ENCODE measurements at regions not wholly inside any gene's neighbourhood (a gene's known extent, or its start where the extent isn't known, plus 50 kb on each side); places are given as distances from the start of the nearest gene placed in this dataset. TPM values are rescaled to one million over a fixed set of nuclear protein-coding genes. Genes with fewer than 3 reads are reported as not detected.

GRCh38 chr4:55291227-55291640 lies 54.8 kb upstream of the SRD5A3 start:
- Histone ChIP-seq H4K20me1 (ENCODE audit: insufficient read depth, poor library complexity, severe bottlenecking) (no peaks in the 10 kb centered on the region), H3K79me2 (no peaks in the 10 kb centered on the region), H3K4me3 (no peak overlapping the region), H3K27ac (no peak overlapping the region), H3K4me2 (no peak overlapping the region), H2AFZ (no peak overlapping the region), H3K4me1 (ENCODE audit: insufficient read depth) (no peaks in the 10 kb centered on the region), H3K27me3 (no peaks in the 10 kb centered on the region), H3K9me3 (ENCODE audit: low read depth) (no peaks in the 10 kb centered on the region), H3K9me2 (replicated peaks; ENCODE audit: insufficient read depth) (no peaks in the 10 kb centered on the region), H3K36me3 (replicated peaks; ENCODE audit: insufficient read depth, low read depth) (no peaks in the 10 kb centered on the region)
- DNase-seq (ENCODE audit: low spot score): no peak
- 65% methylated on average over 3 of the region's 3 CpGs for WGBS (ENCODE audit: low lambda C conversion rate, missing lambda C conversion rate)
- TF ChIP-seq EZH2 (IDR thresholded peaks at IDR 0.05; ENCODE audit: borderline replicate concordance) (no peak), CTCF (IDR thresholded peaks at IDR 0.05; ENCODE audit: poor library complexity) (no peak), EZH2phosphoT487 (IDR thresholded peaks at IDR 0.05; ENCODE audit: low read depth, severe bottlenecking, unreplicated experiment) (no peak)

GRCh38 chr4:55296096-55296495 lies 49.9 kb upstream of the SRD5A3 start:
- H3K79me2 ChIP-seq: no peaks in the 10 kb centered on the region
- WGBS (ENCODE audit: low lambda C conversion rate, missing lambda C conversion rate): 93% methylated on average over 4 of the region's 4 CpGs
- H3K27me3 ChIP-seq: no peaks in the 10 kb centered on the region
- H3K4me2 ChIP-seq: no peak overlapping the region
- H4K20me1 ChIP-seq (ENCODE audit: insufficient read depth, poor library complexity, severe bottlenecking): no peaks in the 10 kb centered on the region
- DNase-seq (ENCODE audit: low spot score): no peak
- no peaks in the 10 kb centered on the region for H3K36me3 ChIP-seq (replicated peaks; ENCODE audit: insufficient read depth, low read depth)
- no peak for TF ChIP-seq CTCF (IDR thresholded peaks at IDR 0.05; ENCODE audit: poor library complexity)
- no peak for TF ChIP-seq EZH2phosphoT487 (IDR thresholded peaks at IDR 0.05; ENCODE audit: low read depth, severe bottlenecking, unreplicated experiment)
- TF ChIP-seq EZH2 (IDR thresholded peaks at IDR 0.05; ENCODE audit: borderline replicate concordance): no peak
- H2AFZ ChIP-seq: no peak overlapping the region
- no peak overlapping the region for H3K27ac ChIP-seq
- H3K4me1 ChIP-seq (ENCODE audit: insufficient read depth): no peaks in the 10 kb centered on the region
- H3K9me2 ChIP-seq (replicated peaks; ENCODE audit: insufficient read depth): no peaks in the 10 kb centered on the region
- no peaks in the 10 kb centered on the region for H3K9me3 ChIP-seq (ENCODE audit: low read depth)
- no peak overlapping the region for H3K4me3 ChIP-seq

Small RNA genes lying in the stretch of these regions (small RNA-seq; reads per million reads assigned to genes)
- not detected for gene RN7SL822P
- gene RNU6-746P: not detected

Measured in hepatocyte (in vitro differentiated cells).